ENCODE measurements at regions not wholly inside any gene's neighbourhood (a gene's known extent, or its start where the extent isn't known, plus 50 kb on each side); places are given as distances from the start of the nearest gene placed in this dataset.
"Not testable (repeated sequence)": the region's sequence is repeated elsewhere in the genome, so short reads cannot be mapped to it uniquely, and the experiment has no call there.

GRCh38 chr3:159482994-159483367 is 505.7 kb upstream of the IL12A start:
- DNase-seq, result no peak

GRCh38 chr3:159486580-159486979 is 502.1 kb upstream of the IL12A start:
- DNase-seq, result no peak

- DNase-seq, result no peak
Observed at GRCh38 chr3:159487304-159487703, 501.3 kb upstream of the IL12A start.

GRCh38 chr3:159488602-159489001 is 500.0 kb upstream of the IL12A start:
- no peak for DNase-seq

- no peak for DNase-seq
Observed at GRCh38 chr3:159497361-159497760, 491.3 kb upstream of the IL12A start.

- DNase-seq, result no peak
Observed at GRCh38 chr3:159499031-159499793, 489.4 kb upstream of the IL12A start.

- DNase-seq, result no peak
Observed at GRCh38 chr3:159501029-159501428, 487.6 kb upstream of the IL12A start.

GRCh38 chr3:159502986-159503385 is 485.6 kb upstream of the IL12A start:
- no peak for DNase-seq

- DNase-seq, result not testable (repeated sequence)
Observed at GRCh38 chr3:159510988-159511387, 477.6 kb upstream of the IL12A start.

- DNase-seq, result peak; percentile 28
Observed at GRCh38 chr3:159513444-159513843, 475.2 kb upstream of the IL12A start.

- DNase-seq, result no peak
Observed at GRCh38 chr3:159513867-159514380, 474.7 kb upstream of the IL12A start.

GRCh38 chr3:159517105-159517504 is 471.5 kb upstream of the IL12A start:
- no peak for DNase-seq

- no peak for DNase-seq
Observed at GRCh38 chr3:159520638-159521037, 468.0 kb upstream of the IL12A start.

GRCh38 chr3:159522276-159522675 is 466.4 kb upstream of the IL12A start:
- no peak for DNase-seq

- DNase-seq, result no peak
Observed at GRCh38 chr3:159528251-159528895, 460.3 kb upstream of the IL12A start.

GRCh38 chr3:159532577-159532976 is 456.1 kb upstream of the IL12A start:
- no peak for DNase-seq

GRCh38 chr3:159534496-159534895 is 454.1 kb upstream of the IL12A start:
- DNase-seq, result no peak

- no peak for DNase-seq
Observed at GRCh38 chr3:159536876-159537275, 451.8 kb upstream of the IL12A start.

GRCh38 chr3:159538507-159538906 is 450.1 kb upstream of the IL12A start:
- DNase-seq, result no peak

- DNase-seq, result no peak
Observed at GRCh38 chr3:159540882-159541495, 447.6 kb upstream of the IL12A start.

- DNase-seq, result no peak
Observed at GRCh38 chr3:159548675-159549335, 439.8 kb upstream of the IL12A start.

GRCh38 chr3:159555205-159555604 is 433.4 kb upstream of the IL12A start:
- no peak for DNase-seq

- no peak for DNase-seq
Observed at GRCh38 chr3:159559771-159560170, 428.9 kb upstream of the IL12A start.
